SK-N-SH treated with all-trans-retinoic acid at 6 μM for 48 hours (cell line): ENCODE measurements at regions not wholly inside any gene's neighbourhood (a gene's known extent, or its start where the extent isn't known, plus 50 kb on each side); places are given as distances from the start of the nearest gene placed in this dataset.
A peak's percentile ranks its signal among the peaks of the same experiment; 100 is the strongest.

Experiments used
- ATAC-seq: fragments of 200-7000 bp; cut with Tn5 transposase; 3 replicates; pipeline ENCODE4 v1.9.1; 2020; ENCODE audit warnings: mild to moderate bottlenecking, moderate library complexity
- ARNTL ChIP-seq: fragments of 450-650 bp; formaldehyde crosslinking; IDR thresholded peaks from 2 replicates; pipeline ENCODE4 v1.5.0; 2020; ENCODE audit warnings: low read depth, mild to moderate bottlenecking, moderate library complexity, borderline replicate concordance
- BACH2 ChIP-seq: fragments of 250-450 bp; sonication (Bioruptor Pico); IDR thresholded peaks from 2 replicates; pipeline ENCODE4 v1.9.0; 2021; ENCODE audit warnings: mild to moderate bottlenecking, borderline replicate concordance
- CSDC2 ChIP-seq: fragments of 250-450 bp; sonication (Bioruptor Pico); IDR thresholded peaks from 2 replicates; pipeline ENCODE4 v1.5.0; 2020; ENCODE audit warnings: mild to moderate bottlenecking, moderate library complexity
- ESRRG ChIP-seq: fragments of 250-450 bp; sonication (Bioruptor Pico); IDR thresholded peaks from 2 replicates; pipeline ENCODE4 v1.6.1; 2021; ENCODE audit warnings: mild to moderate bottlenecking
- ISL1 ChIP-seq: fragments of 250-450 bp; sonication (Bioruptor Pico); IDR thresholded peaks from 2 replicates; pipeline ENCODE4 v2.1.2; 2022; ENCODE audit warnings: mild to moderate bottlenecking, moderate library complexity
- OSR1 ChIP-seq: fragments of 250-450 bp; sonication (Bioruptor Pico); IDR thresholded peaks from 2 replicates; pipeline ENCODE4 v1.8.0; 2022; ENCODE audit warnings: moderate library complexity, mild to moderate bottlenecking, inconsistent platforms
- PATZ1 ChIP-seq: fragments of 250-450 bp; sonication (Bioruptor Pico); IDR thresholded peaks from 2 replicates; pipeline ENCODE4 v1.8.0; 2020; ENCODE audit warnings: mild to moderate bottlenecking, moderate library complexity, borderline replicate concordance
- PPARA ChIP-seq: fragments of 250-450 bp; sonication (Bioruptor Pico); IDR thresholded peaks from 2 replicates; pipeline ENCODE4 v1.5.0; 2020; ENCODE audit warnings: mild to moderate bottlenecking, borderline replicate concordance
- RARB ChIP-seq: fragments of 250-450 bp; sonication (Bioruptor Pico); IDR thresholded peaks from 2 replicates; pipeline ENCODE4 v1.8.0; 2021; ENCODE audit warnings: mild to moderate bottlenecking, moderate library complexity
- SNAI2 ChIP-seq: fragments of 250-450 bp; sonication (Bioruptor Pico); IDR thresholded peaks from 2 replicates; pipeline ENCODE4 v1.5.0; 2020; ENCODE audit warnings: mild to moderate bottlenecking, moderate library complexity
- TOX ChIP-seq: fragments of 250-450 bp; sonication (Bioruptor Pico); IDR thresholded peaks from 2 replicates; pipeline ENCODE4 v1.8.0; 2021; ENCODE audit warnings: mild to moderate bottlenecking, moderate library complexity, borderline replicate concordance
- ZC3H10 ChIP-seq: fragments of 250-450 bp; sonication (Bioruptor Pico); IDR thresholded peaks from 2 replicates; pipeline ENCODE4 v1.5.1; 2021; ENCODE audit warnings: mild to moderate bottlenecking, moderate library complexity
- ZFP3 ChIP-seq: fragments of 250-450 bp; sonication (Bioruptor Pico); IDR thresholded peaks from 2 replicates; pipeline ENCODE4 v1.5.0; 2020; ENCODE audit warnings: mild to moderate bottlenecking, moderate library complexity
- ZFP30 ChIP-seq: fragments of 450-650 bp; formaldehyde crosslinking; IDR thresholded peaks from 2 replicates; pipeline ENCODE4 v1.5.0; 2022; ENCODE audit warnings: mild to moderate bottlenecking, moderate library complexity
- ZNF565 ChIP-seq: fragments of 450-650 bp; formaldehyde crosslinking; conservative IDR thresholded peaks from 2 replicates; pipeline ENCODE4 v1.5.0; 2020; ENCODE audit warnings: low read depth, mild to moderate bottlenecking, moderate library complexity
- TF ChIP-seq, protein P1 (sequence below): fragments of 250-450 bp; sonication (Bioruptor Pico); IDR thresholded peaks from 2 replicates; pipeline ENCODE4 v1.8.0; 2021; ENCODE audit warnings: low read depth, mild to moderate bottlenecking, moderate library complexity, borderline replicate concordance
- TF ChIP-seq, protein P2 (sequence below): fragments of 250-450 bp; sonication (Bioruptor Pico); IDR thresholded peaks from 2 replicates; pipeline ENCODE4 v1.5.1; 2020; ENCODE audit warnings: low read depth, mild to moderate bottlenecking, moderate library complexity

GRCh38 chr1:192445839-192446489 lies 129.2 kb downstream of the RGS21 start (continued):
- TF ChIP-seq, protein P1, sequence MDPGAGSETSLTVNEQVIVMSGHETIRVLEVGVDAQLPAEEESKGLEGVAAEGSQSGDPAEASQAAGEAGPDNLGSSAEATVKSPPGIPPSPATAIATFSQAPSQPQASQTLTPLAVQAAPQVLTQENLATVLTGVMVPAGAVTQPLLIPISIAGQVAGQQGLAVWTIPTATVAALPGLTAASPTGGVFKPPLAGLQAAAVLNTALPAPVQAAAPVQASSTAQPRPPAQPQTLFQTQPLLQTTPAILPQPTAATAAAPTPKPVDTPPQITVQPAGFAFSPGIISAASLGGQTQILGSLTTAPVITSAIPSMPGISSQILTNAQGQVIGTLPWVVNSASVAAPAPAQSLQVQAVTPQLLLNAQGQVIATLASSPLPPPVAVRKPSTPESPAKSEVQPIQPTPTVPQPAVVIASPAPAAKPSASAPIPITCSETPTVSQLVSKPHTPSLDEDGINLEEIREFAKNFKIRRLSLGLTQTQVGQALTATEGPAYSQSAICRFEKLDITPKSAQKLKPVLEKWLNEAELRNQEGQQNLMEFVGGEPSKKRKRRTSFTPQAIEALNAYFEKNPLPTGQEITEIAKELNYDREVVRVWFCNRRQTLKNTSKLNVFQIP (CRISPR knock-in tag), result no peak
- TF ChIP-seq, all 23 proteins: peak for 0

GRCh38 chr1:192448026-192448578 lies 127.5 kb upstream of the RGS1 start:
- no peak; the same call in 2 of the 3 replicates for ATAC-seq
- no peak for TF ChIP-seq ZNF565
- TF ChIP-seq OSR1 (CRISPR knock-in tag), result no peak
- no peak for TF ChIP-seq BACH2 (CRISPR knock-in tag)
- TF ChIP-seq, protein P1 (CRISPR knock-in tag), result no peak
- no peak for TF ChIP-seq ESRRG
- TF ChIP-seq ZFP30 (CRISPR knock-in tag), result no peak
- TF ChIP-seq ZC3H10, result no peak

DNA sequence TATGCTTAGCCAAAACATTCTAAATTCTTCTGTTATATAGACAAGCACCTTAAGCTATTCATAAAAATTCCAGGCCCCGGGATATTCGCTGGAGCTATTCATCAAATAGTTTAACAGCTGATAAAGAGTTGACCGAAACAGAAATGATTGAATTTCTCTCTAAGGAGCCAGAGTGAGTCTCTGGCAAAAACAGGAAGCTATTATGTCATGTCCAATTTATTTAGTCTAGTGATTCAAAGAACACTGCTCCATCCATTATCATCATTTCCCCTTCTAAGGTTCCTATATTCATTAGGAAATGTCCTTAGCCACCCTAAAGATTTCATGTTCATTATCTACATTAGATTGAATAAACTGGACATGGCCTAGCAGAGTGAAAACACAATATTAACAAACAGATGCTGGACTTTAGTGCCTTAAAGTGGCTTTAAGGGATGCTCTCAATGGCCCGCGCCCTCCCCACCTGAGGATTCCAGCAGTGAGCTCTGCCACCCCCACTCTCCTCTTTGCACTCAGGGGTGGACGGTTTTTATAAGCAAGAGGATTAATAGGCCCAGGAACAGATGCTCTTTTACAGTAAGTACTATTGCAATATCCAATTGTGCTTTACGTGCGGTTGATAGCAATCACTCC lies 122.1 kb upstream of the RGS1 start:
- TF ChIP-seq SNAI2 (CRISPR knock-in tag) (no peak), PPARA (CRISPR knock-in tag) (no peak), ISL1 (peak; percentile 59; the same call in 1 of the 2 replicates), BACH2 (CRISPR knock-in tag) (no peak), TOX (CRISPR knock-in tag) (peak; percentile 86), OSR1 (CRISPR knock-in tag) (no peak), ESRRG (no peak), ZFP3 (CRISPR knock-in tag) (no peak), PATZ1 (CRISPR knock-in tag) (0 out of 2 replicates have a peak, but pooled peaks have one; percentile 12), ZFP30 (CRISPR knock-in tag) (no peak), ZC3H10 (peak; percentile 83), ARNTL (CRISPR knock-in tag) (no peak)
- TF ChIP-seq, protein P1 (CRISPR knock-in tag), result peak; percentile 48; the same call in 1 of the 2 replicates
- TF ChIP-seq, protein P2, sequence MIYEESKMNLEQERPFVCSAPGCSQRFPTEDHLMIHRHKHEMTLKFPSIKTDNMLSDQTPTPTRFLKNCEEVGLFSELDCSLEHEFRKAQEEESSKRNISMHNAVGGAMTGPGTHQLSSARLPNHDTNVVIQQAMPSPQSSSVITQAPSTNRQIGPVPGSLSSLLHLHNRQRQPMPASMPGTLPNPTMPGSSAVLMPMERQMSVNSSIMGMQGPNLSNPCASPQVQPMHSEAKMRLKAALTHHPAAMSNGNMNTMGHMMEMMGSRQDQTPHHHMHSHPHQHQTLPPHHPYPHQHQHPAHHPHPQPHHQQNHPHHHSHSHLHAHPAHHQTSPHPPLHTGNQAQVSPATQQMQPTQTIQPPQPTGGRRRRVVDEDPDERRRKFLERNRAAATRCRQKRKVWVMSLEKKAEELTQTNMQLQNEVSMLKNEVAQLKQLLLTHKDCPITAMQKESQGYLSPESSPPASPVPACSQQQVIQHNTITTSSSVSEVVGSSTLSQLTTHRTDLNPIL (CRISPR knock-in tag), result no peak
- peak; percentile 93 for ATAC-seq

DNA sequence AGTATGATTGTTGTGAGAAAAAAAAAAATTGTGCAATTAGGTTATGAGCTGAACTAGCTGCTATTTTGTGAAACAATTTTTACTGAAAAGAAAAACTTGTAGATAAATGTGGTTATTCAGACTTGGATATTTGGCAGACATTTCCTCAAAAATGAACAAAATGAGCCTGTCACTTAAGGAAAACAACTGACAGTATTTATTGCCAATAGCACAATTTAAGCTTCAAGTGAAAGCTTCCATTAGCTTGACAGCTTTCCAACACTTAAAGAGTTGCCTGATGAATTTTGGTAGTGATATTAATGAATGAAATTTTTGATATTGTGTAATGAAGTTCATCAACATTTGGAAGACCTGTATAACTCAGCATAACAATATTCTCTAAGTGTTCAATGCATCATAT lies 116.1 kb upstream of the RGS1 start:
- TF ChIP-seq CSDC2 (CRISPR knock-in tag) (no peak), ISL1 (no peak), RARB (CRISPR knock-in tag) (no peak)
- no peak for ATAC-seq
